Activated naive CD8-positive, alpha-beta T cell (primary cell): ENCODE measurements at regions not wholly inside any gene's neighbourhood (a gene's known extent, or its start where the extent isn't known, plus 50 kb on each side); places are given as distances from the start of the nearest gene placed in this dataset.
"Not testable (repeated sequence)": the region's sequence is repeated elsewhere in the genome, so short reads cannot be mapped to it uniquely, and the experiment has no call there.

Experiments
- H3K27ac Mint-ChIP-seq: one replicate; pipeline ENCODE4 v1.8.0; 2021; ENCODE audit warnings: mixed read lengths
- H3K27me3 Mint-ChIP-seq: one replicate; pipeline ENCODE4 v1.8.0; 2021; ENCODE audit warnings: mixed read lengths
- H3K36me3 Mint-ChIP-seq: one replicate; pipeline ENCODE4 v1.8.0; 2021; ENCODE audit warnings: mixed read lengths
- H3K4me1 Mint-ChIP-seq: one replicate; pipeline ENCODE4 v1.8.0; 2021; ENCODE audit warnings: low read depth, mixed read lengths
- H3K4me3 Mint-ChIP-seq: one replicate; pipeline ENCODE4 v1.8.0; 2021; ENCODE audit warnings: mild to moderate bottlenecking, mixed read lengths
- H3K9me3 Mint-ChIP-seq: one replicate; pipeline ENCODE4 v1.8.0; 2021; ENCODE audit warnings: low read depth, mixed read lengths

GRCh38 chr7:25456467-25457171, 228.3 kb upstream of the NPVF start:
- no peaks in the 10 kb centered on the region for H3K4me1 Mint-ChIP-seq
- H3K9me3 Mint-ChIP-seq = no peaks in the 10 kb centered on the region
- no peak overlapping the region for H3K4me3 Mint-ChIP-seq
- H3K27ac Mint-ChIP-seq = no peak overlapping the region
- peaks cover 3% of the 10 kb centered on the region for H3K27me3 Mint-ChIP-seq
- H3K36me3 Mint-ChIP-seq = no peaks in the 10 kb centered on the region

- Mint-ChIP-seq H3K27ac (no peak overlapping the region), H3K4me1 (no peaks in the 10 kb centered on the region), H3K27me3 (peaks cover 12% of the 10 kb centered on the region), H3K36me3 (no peaks in the 10 kb centered on the region), H3K4me3 (no peak overlapping the region), H3K9me3 (no peaks in the 10 kb centered on the region)
Measured at GRCh38 chr7:25459057-25459456, 230.8 kb upstream of the NPVF start.

GRCh38 chr7:25460433-25460832, 232.1 kb upstream of the NPVF start:
- Mint-ChIP-seq H3K9me3 (no peaks in the 10 kb centered on the region), H3K4me1 (no peaks in the 10 kb centered on the region), H3K4me3 (no peak overlapping the region), H3K27me3 (peaks cover 14% of the 10 kb centered on the region), H3K36me3 (no peaks in the 10 kb centered on the region), H3K27ac (no peak overlapping the region)

- Mint-ChIP-seq H3K36me3 (no peaks in the 10 kb centered on the region), H3K27ac (no peak overlapping the region), H3K4me3 (no peak overlapping the region), H3K4me1 (no peaks in the 10 kb centered on the region), H3K27me3 (peaks cover 3% of the 10 kb centered on the region), H3K9me3 (no peaks in the 10 kb centered on the region)
Measured at GRCh38 chr7:25469669-25470068, 241.4 kb upstream of the NPVF start.

GRCh38 chr7:25476863-25477499, 248.7 kb upstream of the NPVF start:
- no peaks in the 10 kb centered on the region for H3K36me3 Mint-ChIP-seq
- no peak overlapping the region for H3K27ac Mint-ChIP-seq
- no peak overlapping the region for H3K4me3 Mint-ChIP-seq
- H3K4me1 Mint-ChIP-seq = no peaks in the 10 kb centered on the region
- peaks cover 2% of the 10 kb centered on the region for H3K27me3 Mint-ChIP-seq
- no peaks in the 10 kb centered on the region for H3K9me3 Mint-ChIP-seq

GRCh38 chr7:25478221-25478620, 249.9 kb upstream of the NPVF start:
- H3K36me3 Mint-ChIP-seq, H3K27me3 Mint-ChIP-seq, H3K4me1 Mint-ChIP-seq, H3K9me3 Mint-ChIP-seq, H3K27ac Mint-ChIP-seq, H3K4me3 Mint-ChIP-seq: not testable (repeated sequence)

GRCh38 chr7:25478925-25479324, 250.6 kb upstream of the NPVF start:
- Mint-ChIP-seq H3K4me1 (no peaks in the 10 kb centered on the region), H3K4me3 (no peak overlapping the region), H3K27ac (no peak overlapping the region), H3K9me3 (no peaks in the 10 kb centered on the region), H3K27me3 (peaks cover 2% of the 10 kb centered on the region), H3K36me3 (no peaks in the 10 kb centered on the region)

GRCh38 chr7:25481891-25482290, 253.6 kb upstream of the NPVF start:
- no peak overlapping the region for H3K27ac Mint-ChIP-seq
- H3K27me3 Mint-ChIP-seq = peaks cover 4% of the 10 kb centered on the region
- H3K4me1 Mint-ChIP-seq = no peaks in the 10 kb centered on the region
- H3K36me3 Mint-ChIP-seq = no peaks in the 10 kb centered on the region
- no peaks in the 10 kb centered on the region for H3K9me3 Mint-ChIP-seq
- H3K4me3 Mint-ChIP-seq = no peak overlapping the region

- H3K9me3 Mint-ChIP-seq = no peaks in the 10 kb centered on the region
- H3K27me3 Mint-ChIP-seq = peaks cover 4% of the 10 kb centered on the region
- no peaks in the 10 kb centered on the region for H3K36me3 Mint-ChIP-seq
- H3K4me1 Mint-ChIP-seq = no peaks in the 10 kb centered on the region
- H3K27ac Mint-ChIP-seq = no peak overlapping the region
- H3K4me3 Mint-ChIP-seq = no peak overlapping the region
Measured at GRCh38 chr7:25482631-25483030, 254.3 kb upstream of the NPVF start.

GRCh38 chr7:25485026-25485425, 256.7 kb upstream of the NPVF start:
- Mint-ChIP-seq H3K9me3 (peaks cover 4% of the 10 kb centered on the region), H3K4me1 (no peaks in the 10 kb centered on the region)

GRCh38 chr7:25486656-25487055, 258.4 kb upstream of the NPVF start:
- H3K4me1 Mint-ChIP-seq = no peaks in the 10 kb centered on the region
- peaks cover 4% of the 10 kb centered on the region for H3K9me3 Mint-ChIP-seq
- no peak overlapping the region for H3K27ac Mint-ChIP-seq
- peaks cover 4% of the 10 kb centered on the region for H3K27me3 Mint-ChIP-seq
- no peaks in the 10 kb centered on the region for H3K36me3 Mint-ChIP-seq
- no peak overlapping the region for H3K4me3 Mint-ChIP-seq

More at GRCh38 chr7:25485026-25485425, 256.7 kb upstream of the NPVF start:
- no peak overlapping the region for H3K4me3 Mint-ChIP-seq
- H3K27ac Mint-ChIP-seq = no peak overlapping the region
- H3K27me3 Mint-ChIP-seq = peaks cover 4% of the 10 kb centered on the region
- no peaks in the 10 kb centered on the region for H3K36me3 Mint-ChIP-seq

GRCh38 chr7:25493805-25494366, 265.6 kb upstream of the NPVF start:
- peaks cover 13% of the 10 kb centered on the region for H3K4me1 Mint-ChIP-seq
- H3K36me3 Mint-ChIP-seq = no peaks in the 10 kb centered on the region
- no peak overlapping the region for H3K4me3 Mint-ChIP-seq
- H3K27me3 Mint-ChIP-seq = no peaks in the 10 kb centered on the region
- H3K9me3 Mint-ChIP-seq = peaks cover under 1% of the 10 kb centered on the region
- H3K27ac Mint-ChIP-seq = no peak overlapping the region

- Mint-ChIP-seq H3K4me1 (peaks cover 13% of the 10 kb centered on the region), H3K36me3 (no peaks in the 10 kb centered on the region), H3K27me3 (no peaks in the 10 kb centered on the region), H3K4me3 (no peak overlapping the region), H3K27ac (no peak overlapping the region), H3K9me3 (no peaks in the 10 kb centered on the region)
Measured at GRCh38 chr7:25494896-25495295, 266.6 kb upstream of the NPVF start.

- Mint-ChIP-seq H3K27ac (no peak overlapping the region), H3K36me3 (no peaks in the 10 kb centered on the region), H3K9me3 (no peaks in the 10 kb centered on the region), H3K4me3 (no peak overlapping the region), H3K27me3 (no peaks in the 10 kb centered on the region), H3K4me1 (peaks cover 13% of the 10 kb centered on the region)
Measured at GRCh38 chr7:25495342-25496250, 267.3 kb upstream of the NPVF start.
